Suprapubic skin (tissue), 4 donors: ENCODE measurements at regions not wholly inside any gene's neighbourhood (a gene's known extent, or its start where the extent isn't known, plus 50 kb on each side); places are given as distances from the start of the nearest gene placed in this dataset.

ENCODE experiments used
- DNase-seq, 2 donors: peaks; one replicate each; pipeline ENCODE4 v3.0.0-alpha.2; 2019; ENCODE audit warnings: low spot score in 2 of 2
- H3K27ac ChIP-seq: fragments of 200-600 bp; sonication (generic); one replicate; pipeline ENCODE4 v1.5.1; 2019
- H3K27me3 ChIP-seq: fragments of 200-600 bp; sonication (generic); one replicate; pipeline ENCODE4 v1.5.1; 2019
- H3K36me3 ChIP-seq: fragments of 200-600 bp; sonication (generic); one replicate; pipeline ENCODE4 v1.5.1; 2019
- H3K4me1 ChIP-seq: fragments of 200-600 bp; sonication (generic); one replicate; pipeline ENCODE4 v1.5.1; 2019
- H3K4me3 ChIP-seq: fragments of 200-600 bp; sonication (generic); one replicate; pipeline ENCODE4 v1.5.1; 2019; ENCODE audit warnings: mild to moderate bottlenecking
- H3K9me3 ChIP-seq: fragments of 200-600 bp; sonication (generic); one replicate; pipeline ENCODE4 v1.5.1; 2019
- EP300 ChIP-seq: sonication (generic); formaldehyde crosslinking; IDR thresholded peaks from one replicate; pipeline ENCODE4 v1.6.1; 2017; ENCODE audit warnings: antibody characterized with exemption
- POLR2A ChIP-seq, 2 donors: fragments of 450-650 bp; IDR thresholded peaks; one replicate each; pipeline ENCODE4 v1.6.1; 2017; ENCODE audit warnings: antibody characterized with exemption in 2 of 2, mild to moderate bottlenecking in 2 of 2, moderate library complexity in 2 of 2
- POLR2AphosphoS5 ChIP-seq, 3 donors: sonication (generic); formaldehyde crosslinking; IDR thresholded peaks; one replicate each; pipeline ENCODE4 v1.6.1; 2017; ENCODE audit warnings: antibody characterized with exemption in 3 of 3
- WGBS: methylation state at CpG from one replicate; pipeline ENCODE4 v1.1.5; 2018; 5-methylcytosine and 5-hydroxymethylcytosine counted together
- TF ChIP-seq, protein P1 (sequence below), 2 donors: fragments of 200-600 bp in 1 of 2; fragments of 450-650 bp in 1 of 2; sonication (generic) in 1 of 2; IDR thresholded peaks; one replicate each; pipeline ENCODE4 v1.5.1; 2016 to 2019; ENCODE audit warnings: antibody characterized with exemption in 2 of 2, mild to moderate bottlenecking in 1 of 2, moderate library complexity in 1 of 2

DNA sequence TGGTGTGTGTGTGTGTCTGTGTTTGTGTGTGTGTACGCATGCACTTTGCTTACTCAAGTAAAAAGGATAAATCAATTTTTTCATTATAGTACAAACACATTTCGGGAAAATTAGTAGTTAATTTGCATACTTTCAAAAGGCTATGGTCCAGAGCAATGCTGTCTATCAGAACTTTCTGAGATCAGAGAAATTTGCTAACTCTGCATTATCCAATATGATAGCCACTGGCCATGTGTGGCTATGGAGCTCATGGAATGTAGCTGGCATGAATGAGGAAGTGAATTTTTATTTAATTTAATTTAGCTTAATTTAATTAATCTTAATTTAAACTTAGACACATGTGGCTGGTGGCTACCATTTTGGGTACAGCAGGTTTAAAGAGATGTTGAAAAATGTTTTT lies 289.6 kb downstream of the MAT2B start:
- no peak for DNase-seq
- Histone ChIP-seq H3K27me3 (no peaks in the 10 kb centered on the region), H3K4me3 (no peak overlapping the region), H3K9me3 (no peaks in the 10 kb centered on the region), H3K36me3 (no peaks in the 10 kb centered on the region), H3K27ac (no peak overlapping the region), H3K4me1 (no peaks in the 10 kb centered on the region)
- WGBS, result 94% methylated on average over 2 of the region's 2 CpGs
- TF ChIP-seq POLR2AphosphoS5 (IDR thresholded peaks at IDR 0.05), result no peak
- TF ChIP-seq POLR2A (IDR thresholded peaks at IDR 0.05), result no peak
- TF ChIP-seq, protein P1, sequence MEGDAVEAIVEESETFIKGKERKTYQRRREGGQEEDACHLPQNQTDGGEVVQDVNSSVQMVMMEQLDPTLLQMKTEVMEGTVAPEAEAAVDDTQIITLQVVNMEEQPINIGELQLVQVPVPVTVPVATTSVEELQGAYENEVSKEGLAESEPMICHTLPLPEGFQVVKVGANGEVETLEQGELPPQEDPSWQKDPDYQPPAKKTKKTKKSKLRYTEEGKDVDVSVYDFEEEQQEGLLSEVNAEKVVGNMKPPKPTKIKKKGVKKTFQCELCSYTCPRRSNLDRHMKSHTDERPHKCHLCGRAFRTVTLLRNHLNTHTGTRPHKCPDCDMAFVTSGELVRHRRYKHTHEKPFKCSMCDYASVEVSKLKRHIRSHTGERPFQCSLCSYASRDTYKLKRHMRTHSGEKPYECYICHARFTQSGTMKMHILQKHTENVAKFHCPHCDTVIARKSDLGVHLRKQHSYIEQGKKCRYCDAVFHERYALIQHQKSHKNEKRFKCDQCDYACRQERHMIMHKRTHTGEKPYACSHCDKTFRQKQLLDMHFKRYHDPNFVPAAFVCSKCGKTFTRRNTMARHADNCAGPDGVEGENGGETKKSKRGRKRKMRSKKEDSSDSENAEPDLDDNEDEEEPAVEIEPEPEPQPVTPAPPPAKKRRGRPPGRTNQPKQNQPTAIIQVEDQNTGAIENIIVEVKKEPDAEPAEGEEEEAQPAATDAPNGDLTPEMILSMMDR (IDR thresholded peaks at IDR 0.05), result no peak
- no peak for TF ChIP-seq EP300

DNA sequence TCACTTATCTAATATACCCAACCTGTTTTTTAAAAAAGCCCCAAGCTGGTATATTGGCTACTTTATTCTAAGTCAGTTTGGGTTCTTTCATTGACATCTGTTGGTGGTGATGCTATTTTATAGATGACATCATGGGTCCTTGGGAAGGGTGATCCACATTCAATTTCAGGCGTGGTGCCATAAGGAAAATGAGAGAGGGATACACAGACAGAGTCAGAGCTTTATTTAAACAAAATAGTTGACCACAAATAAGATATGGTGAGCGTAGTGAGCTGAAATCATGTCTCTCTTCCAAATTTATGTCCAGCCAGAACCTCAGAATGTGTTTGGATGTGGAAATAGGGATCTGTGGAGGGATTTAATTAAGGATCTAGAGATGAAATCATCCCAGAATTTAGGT lies 302.4 kb downstream of the MAT2B start:
- no peaks in the 10 kb centered on the region for H3K9me3 ChIP-seq
- no peaks in the 10 kb centered on the region for H3K4me1 ChIP-seq
- no peak overlapping the region for H3K27ac ChIP-seq
- WGBS, result 69% methylated on average over 2 of the region's 2 CpGs
- no peak for DNase-seq
- no peaks in the 10 kb centered on the region for H3K27me3 ChIP-seq
- H3K4me3 ChIP-seq, result no peak overlapping the region
- no peak for TF ChIP-seq POLR2A (IDR thresholded peaks at IDR 0.05)
- no peak for TF ChIP-seq EP300
- TF ChIP-seq POLR2AphosphoS5 (IDR thresholded peaks at IDR 0.05), result no peak
- TF ChIP-seq, protein P1 (IDR thresholded peaks at IDR 0.05), result no peak
- H3K36me3 ChIP-seq, result no peaks in the 10 kb centered on the region

DNA sequence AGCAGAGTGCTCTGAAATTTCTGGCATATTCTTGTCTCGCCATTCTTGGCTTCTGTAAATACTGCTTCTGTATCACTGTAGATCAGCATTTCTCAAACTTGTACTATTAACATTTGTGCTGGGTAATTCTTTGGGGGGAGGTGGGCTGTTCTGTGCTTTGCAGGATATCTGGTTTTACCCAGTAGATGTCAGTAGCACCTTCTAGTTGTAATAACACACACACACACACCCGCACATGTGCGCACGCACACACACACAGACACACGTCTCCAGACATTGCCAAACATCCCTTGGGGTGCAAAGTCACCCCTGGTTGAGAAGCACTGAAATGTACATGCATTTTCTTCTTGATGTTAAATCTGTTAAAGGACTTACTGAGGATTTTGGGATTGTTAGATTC lies 304.1 kb downstream of the MAT2B start:
- no peak overlapping the region for H3K27ac ChIP-seq
- no peak for DNase-seq
- H3K9me3 ChIP-seq, result no peaks in the 10 kb centered on the region
- no peak for TF ChIP-seq POLR2AphosphoS5 (IDR thresholded peaks at IDR 0.05)
- TF ChIP-seq EP300, result no peak
- TF ChIP-seq, protein P1 (IDR thresholded peaks at IDR 0.05), result no peak
- TF ChIP-seq POLR2A (IDR thresholded peaks at IDR 0.05), result no peak
- no peaks in the 10 kb centered on the region for H3K27me3 ChIP-seq
- no peaks in the 10 kb centered on the region for H3K4me1 ChIP-seq
- WGBS, result 54% methylated on average over 5 of the region's 5 CpGs
- no peaks in the 10 kb centered on the region for H3K36me3 ChIP-seq
- H3K4me3 ChIP-seq, result no peak overlapping the region

DNA sequence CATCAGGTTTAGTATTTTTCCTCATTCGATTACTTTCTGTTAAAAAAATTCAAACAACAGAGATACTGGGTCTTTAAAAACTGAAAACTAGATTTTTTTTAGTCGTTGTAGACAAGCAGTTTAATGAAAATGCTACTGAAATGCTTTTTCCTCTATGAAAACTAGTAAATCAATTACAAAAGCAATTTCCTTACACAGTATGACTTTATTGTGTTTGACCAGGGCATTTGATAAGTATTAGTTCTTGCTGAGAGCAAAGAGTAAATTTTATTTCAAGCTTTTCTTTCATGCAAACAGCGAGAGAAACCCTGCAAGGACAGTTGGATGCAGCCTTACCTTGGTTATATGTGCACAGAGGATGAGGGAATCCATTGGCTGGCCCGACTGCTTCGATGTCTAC lies 308.5 kb downstream of the MAT2B start:
- Histone ChIP-seq H3K9me3 (no peaks in the 10 kb centered on the region), H3K4me3 (no peak overlapping the region), H3K27me3 (no peaks in the 10 kb centered on the region), H3K27ac (no peak overlapping the region), H3K36me3 (no peaks in the 10 kb centered on the region), H3K4me1 (no peaks in the 10 kb centered on the region)
- no peak for DNase-seq
- TF ChIP-seq EP300 (no peak), POLR2AphosphoS5 (IDR thresholded peaks at IDR 0.05) (no peak), POLR2A (IDR thresholded peaks at IDR 0.05) (no peak)
- TF ChIP-seq, protein P1 (IDR thresholded peaks at IDR 0.05), result no peak
- 79% methylated on average over 5 of the region's 5 CpGs for WGBS

DNA sequence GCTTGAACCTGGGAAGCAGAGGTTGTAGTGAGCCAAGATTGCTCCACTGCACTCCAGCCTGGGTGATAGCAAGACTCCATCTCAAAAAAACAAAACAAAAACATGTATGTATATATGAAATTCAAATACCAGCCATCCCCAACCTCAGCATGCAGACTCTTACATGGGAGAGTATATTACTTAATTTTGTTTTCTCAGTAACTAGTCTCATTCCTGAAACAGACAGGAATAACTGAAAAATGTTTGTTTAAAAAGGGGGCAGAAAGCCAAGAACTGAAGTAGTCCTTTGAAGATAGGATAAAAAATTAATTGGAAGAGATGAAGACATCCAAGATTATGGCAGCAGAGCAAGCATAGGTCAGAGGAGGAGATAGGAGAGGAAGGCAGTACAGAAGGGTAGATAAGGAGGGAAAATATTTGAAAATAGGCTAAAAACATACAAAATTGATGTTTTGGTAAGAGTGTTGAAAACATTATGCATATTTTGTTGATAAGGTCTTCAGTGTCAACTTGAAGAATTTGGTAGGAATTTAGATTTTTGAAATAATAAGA lies 309.9 kb downstream of the MAT2B start:
- Histone ChIP-seq H3K9me3 (peaks cover 5% of the 10 kb centered on the region), H3K4me1 (no peaks in the 10 kb centered on the region), H3K4me3 (no peak overlapping the region), H3K36me3 (no peaks in the 10 kb centered on the region), H3K27ac (no peak overlapping the region), H3K27me3 (no peaks in the 10 kb centered on the region)
- no peak for DNase-seq
- TF ChIP-seq POLR2A (IDR thresholded peaks at IDR 0.05), result no peak
- TF ChIP-seq, protein P1 (IDR thresholded peaks at IDR 0.05), result no peak
- TF ChIP-seq POLR2AphosphoS5 (IDR thresholded peaks at IDR 0.05), result no peak
- no peak for TF ChIP-seq EP300
